ENCODE measurements at regions not wholly inside any gene's neighbourhood (a gene's known extent, or its start where the extent isn't known, plus 50 kb on each side); places are given as distances from the start of the nearest gene placed in this dataset.

DNA sequence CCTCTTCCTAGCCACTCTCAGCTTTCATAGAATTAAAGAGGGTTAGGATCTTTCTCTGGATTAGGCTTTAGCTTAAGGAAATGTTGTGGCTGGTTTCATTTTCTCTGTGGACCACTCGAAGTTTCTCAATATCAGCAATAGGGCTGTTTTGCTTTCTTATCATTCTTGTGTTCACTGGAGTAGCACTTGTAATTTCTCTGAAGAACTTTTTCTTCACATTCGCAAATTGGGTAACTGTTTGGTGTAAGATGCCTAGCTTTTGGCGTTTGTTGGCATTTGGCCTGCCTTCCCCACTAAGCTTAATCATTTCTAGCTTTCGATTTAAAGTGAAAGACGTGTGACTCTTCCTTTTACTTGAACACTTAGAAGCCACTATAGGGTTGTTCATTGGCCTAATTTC lies 210.8 kb upstream of the PROX1 start:
- no peak overlapping the region for H3K4me3 ChIP-seq (ENCODE audit: low read length)
- H3K9ac ChIP-seq (ENCODE audit: low read length): no peak overlapping the region
- no peaks in the 10 kb centered on the region for H3K79me2 ChIP-seq (ENCODE audit: low read length)
- no peaks in the 10 kb centered on the region for H3K9me3 ChIP-seq (replicated peaks; ENCODE audit: insufficient read depth, low read length)
- no peaks in the 10 kb centered on the region for H4K20me1 ChIP-seq (ENCODE audit: insufficient read depth, low read length)
- no peaks in the 10 kb centered on the region for H3K27me3 ChIP-seq (replicated peaks; ENCODE audit: insufficient read depth, low read length)
- H3K36me3 ChIP-seq (replicated peaks; ENCODE audit: insufficient read depth, low read length): no peaks in the 10 kb centered on the region
- no peak overlapping the region for H3K4me2 ChIP-seq (ENCODE audit: low read depth, low read length)
- no peaks in the 10 kb centered on the region for H3K4me1 ChIP-seq (ENCODE audit: low read length)
- TF ChIP-seq EZH2phosphoT487 (IDR thresholded peaks at IDR 0.05; ENCODE audit: low read length): no peak
- TF ChIP-seq, protein P1, sequence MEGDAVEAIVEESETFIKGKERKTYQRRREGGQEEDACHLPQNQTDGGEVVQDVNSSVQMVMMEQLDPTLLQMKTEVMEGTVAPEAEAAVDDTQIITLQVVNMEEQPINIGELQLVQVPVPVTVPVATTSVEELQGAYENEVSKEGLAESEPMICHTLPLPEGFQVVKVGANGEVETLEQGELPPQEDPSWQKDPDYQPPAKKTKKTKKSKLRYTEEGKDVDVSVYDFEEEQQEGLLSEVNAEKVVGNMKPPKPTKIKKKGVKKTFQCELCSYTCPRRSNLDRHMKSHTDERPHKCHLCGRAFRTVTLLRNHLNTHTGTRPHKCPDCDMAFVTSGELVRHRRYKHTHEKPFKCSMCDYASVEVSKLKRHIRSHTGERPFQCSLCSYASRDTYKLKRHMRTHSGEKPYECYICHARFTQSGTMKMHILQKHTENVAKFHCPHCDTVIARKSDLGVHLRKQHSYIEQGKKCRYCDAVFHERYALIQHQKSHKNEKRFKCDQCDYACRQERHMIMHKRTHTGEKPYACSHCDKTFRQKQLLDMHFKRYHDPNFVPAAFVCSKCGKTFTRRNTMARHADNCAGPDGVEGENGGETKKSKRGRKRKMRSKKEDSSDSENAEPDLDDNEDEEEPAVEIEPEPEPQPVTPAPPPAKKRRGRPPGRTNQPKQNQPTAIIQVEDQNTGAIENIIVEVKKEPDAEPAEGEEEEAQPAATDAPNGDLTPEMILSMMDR (IDR thresholded peaks at IDR 0.05; ENCODE audit: low read length): no peak
- TF ChIP-seq EZH2 (optimal IDR thresholded peaks at IDR 0.05; ENCODE audit: low read depth, low read length): no peak
- H2AFZ ChIP-seq (ENCODE audit: low read length): no peak overlapping the region
- no peaks in the 10 kb centered on the region for H3F3A ChIP-seq (ENCODE audit: insufficient read depth, low read length)
- H3K9me2 ChIP-seq (replicated peaks; ENCODE audit: insufficient read depth, low read length): no peaks in the 10 kb centered on the region
- no peak overlapping the region for H3K27ac ChIP-seq (ENCODE audit: low read length)
- no peak for DNase-seq

DNA sequence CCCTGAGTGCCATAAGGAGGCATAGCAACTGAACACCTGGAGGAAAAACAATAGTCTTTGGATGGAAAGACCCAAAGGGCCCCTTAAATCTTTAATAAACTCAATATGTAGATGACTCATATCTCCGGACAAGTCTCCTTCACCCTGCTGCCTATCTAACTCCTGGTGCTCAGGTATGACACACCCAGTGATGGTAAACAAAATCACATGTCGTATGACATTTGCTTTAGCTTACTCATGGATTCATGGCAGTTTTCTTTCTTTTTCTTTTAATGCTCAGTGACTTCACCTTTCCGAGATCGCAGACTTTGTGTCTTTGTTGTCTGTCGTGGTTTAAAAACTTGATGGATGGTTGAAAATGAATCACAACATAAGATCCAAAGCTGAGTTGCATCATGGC lies 208.5 kb upstream of the PROX1 start:
- TF ChIP-seq, protein P1 (IDR thresholded peaks at IDR 0.05; ENCODE audit: low read length): no peak
- TF ChIP-seq EZH2 (optimal IDR thresholded peaks at IDR 0.05; ENCODE audit: low read depth, low read length) (no peak), EZH2phosphoT487 (IDR thresholded peaks at IDR 0.05; ENCODE audit: low read length) (no peak)
- Histone ChIP-seq H2AFZ (ENCODE audit: low read length) (no peak overlapping the region), H3F3A (ENCODE audit: insufficient read depth, low read length) (no peaks in the 10 kb centered on the region), H3K4me3 (ENCODE audit: low read length) (no peak overlapping the region), H3K27ac (ENCODE audit: low read length) (no peak overlapping the region), H3K79me2 (ENCODE audit: low read length) (no peaks in the 10 kb centered on the region), H3K36me3 (replicated peaks; ENCODE audit: insufficient read depth, low read length) (no peaks in the 10 kb centered on the region), H3K9me3 (replicated peaks; ENCODE audit: insufficient read depth, low read length) (no peaks in the 10 kb centered on the region), H3K4me2 (ENCODE audit: low read depth, low read length) (no peak overlapping the region), H3K9me2 (replicated peaks; ENCODE audit: insufficient read depth, low read length) (no peaks in the 10 kb centered on the region), H3K27me3 (replicated peaks; ENCODE audit: insufficient read depth, low read length) (no peaks in the 10 kb centered on the region), H4K20me1 (ENCODE audit: insufficient read depth, low read length) (no peaks in the 10 kb centered on the region), H3K4me1 (ENCODE audit: low read length) (no peaks in the 10 kb centered on the region), H3K9ac (ENCODE audit: low read length) (no peak overlapping the region)
- no peak for DNase-seq

DNA sequence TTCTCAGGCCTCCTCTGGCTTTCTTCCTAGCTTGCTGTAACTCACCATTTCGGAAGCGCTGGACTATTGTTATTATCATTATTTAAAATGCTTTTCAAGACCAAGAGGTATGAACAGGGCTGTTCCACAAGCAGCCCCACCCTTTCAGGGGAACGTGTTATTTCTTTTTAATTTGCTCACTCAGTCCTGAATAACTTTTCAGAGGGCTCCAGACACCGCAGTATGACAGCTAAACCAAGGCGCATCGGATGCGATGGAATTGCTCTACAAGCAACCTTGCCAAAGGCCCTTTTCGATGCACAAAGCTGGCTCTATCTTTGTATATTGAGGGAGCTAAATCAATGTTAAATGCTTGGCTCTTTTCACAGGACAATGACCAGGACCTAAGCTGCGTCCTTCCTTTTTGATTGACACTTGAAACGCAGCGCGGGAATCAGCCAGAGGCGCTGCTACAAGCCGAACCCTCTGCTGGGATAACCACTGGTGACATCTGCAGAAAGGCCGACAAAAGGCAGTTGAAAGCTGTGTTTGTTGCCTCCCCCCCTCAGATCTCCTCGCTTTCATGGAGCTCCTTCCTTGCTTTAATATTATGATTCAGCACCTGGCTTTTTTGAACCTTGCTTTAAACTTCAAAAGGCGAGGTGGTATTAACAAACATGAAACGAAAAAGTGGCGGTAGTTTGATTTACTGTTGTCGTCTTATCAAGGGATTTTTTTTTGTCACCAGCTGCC lies 204.7 kb upstream of the PROX1 start:
- H3K9ac ChIP-seq (ENCODE audit: low read length): no peak overlapping the region
- no peaks in the 10 kb centered on the region for H3K4me1 ChIP-seq (ENCODE audit: low read length)
- no peaks in the 10 kb centered on the region for H3K9me3 ChIP-seq (replicated peaks; ENCODE audit: insufficient read depth, low read length)
- no peaks in the 10 kb centered on the region for H3K27me3 ChIP-seq (replicated peaks; ENCODE audit: insufficient read depth, low read length)
- no peaks in the 10 kb centered on the region for H4K20me1 ChIP-seq (ENCODE audit: insufficient read depth, low read length)
- H2AFZ ChIP-seq (ENCODE audit: low read length): no peak overlapping the region
- no peaks in the 10 kb centered on the region for H3K79me2 ChIP-seq (ENCODE audit: low read length)
- no peak for DNase-seq
- H3F3A ChIP-seq (ENCODE audit: insufficient read depth, low read length): no peaks in the 10 kb centered on the region
- H3K36me3 ChIP-seq (replicated peaks; ENCODE audit: insufficient read depth, low read length): no peaks in the 10 kb centered on the region
- H3K27ac ChIP-seq (ENCODE audit: low read length): no peak overlapping the region
- no peaks in the 10 kb centered on the region for H3K9me2 ChIP-seq (replicated peaks; ENCODE audit: insufficient read depth, low read length)
- TF ChIP-seq EZH2phosphoT487 (IDR thresholded peaks at IDR 0.05; ENCODE audit: low read length) (no peak), EZH2 (optimal IDR thresholded peaks at IDR 0.05; ENCODE audit: low read depth, low read length) (no peak)
- H3K4me2 ChIP-seq (ENCODE audit: low read depth, low read length): no peak overlapping the region
- H3K4me3 ChIP-seq (ENCODE audit: low read length): no peak overlapping the region

DNA sequence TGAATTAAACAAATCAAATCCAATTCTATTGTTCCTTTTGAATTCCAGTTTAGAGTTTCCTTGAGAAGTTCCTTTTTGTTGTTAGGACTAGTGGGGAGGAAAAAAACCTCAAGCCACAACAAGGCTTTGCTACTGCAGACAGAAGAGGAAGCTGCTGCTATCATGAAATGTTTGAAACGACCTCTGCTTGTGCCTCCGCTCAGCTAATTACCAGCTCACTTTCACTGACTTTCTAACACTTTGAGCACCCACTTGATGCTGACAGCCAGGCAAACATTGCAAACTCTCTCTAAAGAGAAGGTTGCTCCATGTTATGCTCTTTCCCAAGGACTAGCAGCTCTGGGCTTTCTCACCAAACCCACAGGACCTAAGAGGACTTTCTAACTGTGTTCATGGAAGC lies 203.9 kb upstream of the PROX1 start:
- no peaks in the 10 kb centered on the region for H3F3A ChIP-seq (ENCODE audit: insufficient read depth, low read length)
- H3K9me2 ChIP-seq (replicated peaks; ENCODE audit: insufficient read depth, low read length): no peaks in the 10 kb centered on the region
- TF ChIP-seq EZH2phosphoT487 (IDR thresholded peaks at IDR 0.05; ENCODE audit: low read length): no peak
- TF ChIP-seq EZH2 (optimal IDR thresholded peaks at IDR 0.05; ENCODE audit: low read depth, low read length): no peak
- TF ChIP-seq, protein P1 (IDR thresholded peaks at IDR 0.05; ENCODE audit: low read length): no peak
- H3K4me1 ChIP-seq (ENCODE audit: low read length): no peaks in the 10 kb centered on the region
- H3K79me2 ChIP-seq (ENCODE audit: low read length): no peaks in the 10 kb centered on the region
- no peaks in the 10 kb centered on the region for H3K9me3 ChIP-seq (replicated peaks; ENCODE audit: insufficient read depth, low read length)
- no peak for DNase-seq
- no peaks in the 10 kb centered on the region for H3K36me3 ChIP-seq (replicated peaks; ENCODE audit: insufficient read depth, low read length)
- no peak overlapping the region for H3K4me2 ChIP-seq (ENCODE audit: low read depth, low read length)
- no peaks in the 10 kb centered on the region for H3K27me3 ChIP-seq (replicated peaks; ENCODE audit: insufficient read depth, low read length)
- H3K4me3 ChIP-seq (ENCODE audit: low read length): no peak overlapping the region
- H2AFZ ChIP-seq (ENCODE audit: low read length): no peak overlapping the region
- H3K27ac ChIP-seq (ENCODE audit: low read length): no peak overlapping the region
- H4K20me1 ChIP-seq (ENCODE audit: insufficient read depth, low read length): no peaks in the 10 kb centered on the region
- no peak overlapping the region for H3K9ac ChIP-seq (ENCODE audit: low read length)

All from MM.1S (cell line).